ENCODE measurements at regions not wholly inside any gene's neighbourhood (a gene's known extent, or its start where the extent isn't known, plus 50 kb on each side); places are given as distances from the start of the nearest gene placed in this dataset.

DNA sequence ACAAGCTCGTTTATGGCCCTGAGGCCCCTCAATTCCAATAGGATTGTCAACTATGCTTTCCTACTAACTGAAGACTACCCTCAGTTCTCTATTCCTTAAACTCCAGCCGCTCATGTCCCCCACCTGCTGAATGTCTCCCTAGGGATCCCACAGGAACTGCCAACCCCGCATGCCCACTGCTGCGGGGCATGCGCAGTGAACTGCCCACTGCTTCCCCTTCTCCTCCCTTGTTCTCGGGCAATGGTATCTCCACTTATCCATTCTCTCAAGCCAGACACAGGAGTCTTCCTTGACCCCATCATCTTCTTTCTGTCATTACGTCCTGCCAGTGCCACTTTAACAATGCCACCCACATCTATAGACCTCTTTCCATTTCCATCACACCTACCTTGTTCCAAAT, 90.0 kb downstream of the FGF18 start:
- TF ChIP-seq RAD21 (conservative IDR thresholded peaks at IDR 0.05), result no peak
- no peak for TF ChIP-seq TAF1 (IDR thresholded peaks at IDR 0.05; ENCODE audit: low read depth)
- TF ChIP-seq EP300 (conservative IDR thresholded peaks at IDR 0.05; ENCODE audit: poor library complexity, severe bottlenecking), result no peak
- no peak for TF ChIP-seq POLR2AphosphoS5 (IDR thresholded peaks at IDR 0.05)
- TF ChIP-seq SMC3 (conservative IDR thresholded peaks at IDR 0.05; ENCODE audit: poor library complexity), result no peak
- no peaks in the 10 kb centered on the region for H3K27me3 ChIP-seq (ENCODE audit: insufficient read depth, low read depth, low read length)
- no peak overlapping the region for H3K27ac ChIP-seq (ENCODE audit: low read length)
- no peaks in the 10 kb centered on the region for H4K20me1 ChIP-seq (ENCODE audit: insufficient read depth)
- no peaks in the 10 kb centered on the region for H3K36me3 ChIP-seq (ENCODE audit: insufficient read depth, low read length)
- no peak overlapping the region for H3K4me3 ChIP-seq (ENCODE audit: low read length)
- H3K9ac ChIP-seq (ENCODE audit: low read length), result no peak overlapping the region
- H3K9me3 ChIP-seq (ENCODE audit: low read length), result no peaks in the 10 kb centered on the region
- no peaks in the 10 kb centered on the region for H3K9me2 ChIP-seq (ENCODE audit: insufficient read depth, low read length)
- no peak overlapping the region for H2AFZ ChIP-seq (ENCODE audit: low read depth, low read length)
- no peak overlapping the region for H3K4me2 ChIP-seq (ENCODE audit: low read length)
- H3K79me2 ChIP-seq (replicated peaks; ENCODE audit: insufficient read depth, low read length), result no peaks in the 10 kb centered on the region
- H3F3A ChIP-seq (ENCODE audit: insufficient read depth, low read length, poor library complexity, severe bottlenecking), result no peaks in the 10 kb centered on the region

GRCh38 chr5:171512397-171512796, 93.0 kb downstream of the FGF18 start:
- Histone ChIP-seq H3K4me2 (ENCODE audit: low read length) (no peak overlapping the region), H3K36me3 (ENCODE audit: insufficient read depth, low read length) (no peaks in the 10 kb centered on the region)
- TF ChIP-seq TAF1 (IDR thresholded peaks at IDR 0.05; ENCODE audit: low read depth), result no peak
- TF ChIP-seq, protein P1, sequence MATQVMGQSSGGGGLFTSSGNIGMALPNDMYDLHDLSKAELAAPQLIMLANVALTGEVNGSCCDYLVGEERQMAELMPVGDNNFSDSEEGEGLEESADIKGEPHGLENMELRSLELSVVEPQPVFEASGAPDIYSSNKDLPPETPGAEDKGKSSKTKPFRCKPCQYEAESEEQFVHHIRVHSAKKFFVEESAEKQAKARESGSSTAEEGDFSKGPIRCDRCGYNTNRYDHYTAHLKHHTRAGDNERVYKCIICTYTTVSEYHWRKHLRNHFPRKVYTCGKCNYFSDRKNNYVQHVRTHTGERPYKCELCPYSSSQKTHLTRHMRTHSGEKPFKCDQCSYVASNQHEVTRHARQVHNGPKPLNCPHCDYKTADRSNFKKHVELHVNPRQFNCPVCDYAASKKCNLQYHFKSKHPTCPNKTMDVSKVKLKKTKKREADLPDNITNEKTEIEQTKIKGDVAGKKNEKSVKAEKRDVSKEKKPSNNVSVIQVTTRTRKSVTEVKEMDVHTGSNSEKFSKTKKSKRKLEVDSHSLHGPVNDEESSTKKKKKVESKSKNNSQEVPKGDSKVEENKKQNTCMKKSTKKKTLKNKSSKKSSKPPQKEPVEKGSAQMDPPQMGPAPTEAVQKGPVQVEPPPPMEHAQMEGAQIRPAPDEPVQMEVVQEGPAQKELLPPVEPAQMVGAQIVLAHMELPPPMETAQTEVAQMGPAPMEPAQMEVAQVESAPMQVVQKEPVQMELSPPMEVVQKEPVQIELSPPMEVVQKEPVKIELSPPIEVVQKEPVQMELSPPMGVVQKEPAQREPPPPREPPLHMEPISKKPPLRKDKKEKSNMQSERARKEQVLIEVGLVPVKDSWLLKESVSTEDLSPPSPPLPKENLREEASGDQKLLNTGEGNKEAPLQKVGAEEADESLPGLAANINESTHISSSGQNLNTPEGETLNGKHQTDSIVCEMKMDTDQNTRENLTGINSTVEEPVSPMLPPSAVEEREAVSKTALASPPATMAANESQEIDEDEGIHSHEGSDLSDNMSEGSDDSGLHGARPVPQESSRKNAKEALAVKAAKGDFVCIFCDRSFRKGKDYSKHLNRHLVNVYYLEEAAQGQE (IDR thresholded peaks at IDR 0.05; ENCODE audit: borderline replicate concordance), result no peak
- no peak for TF ChIP-seq SMC3 (conservative IDR thresholded peaks at IDR 0.05; ENCODE audit: poor library complexity)
- TF ChIP-seq RAD21 (conservative IDR thresholded peaks at IDR 0.05), result no peak
- TF ChIP-seq MXI1 (conservative IDR thresholded peaks at IDR 0.05; ENCODE audit: poor library complexity, severe bottlenecking), result no peak
- TF ChIP-seq EP300 (conservative IDR thresholded peaks at IDR 0.05; ENCODE audit: poor library complexity, severe bottlenecking), result no peak
- no peak for TF ChIP-seq POLR2AphosphoS5 (IDR thresholded peaks at IDR 0.05)
- TF ChIP-seq, protein P2, sequence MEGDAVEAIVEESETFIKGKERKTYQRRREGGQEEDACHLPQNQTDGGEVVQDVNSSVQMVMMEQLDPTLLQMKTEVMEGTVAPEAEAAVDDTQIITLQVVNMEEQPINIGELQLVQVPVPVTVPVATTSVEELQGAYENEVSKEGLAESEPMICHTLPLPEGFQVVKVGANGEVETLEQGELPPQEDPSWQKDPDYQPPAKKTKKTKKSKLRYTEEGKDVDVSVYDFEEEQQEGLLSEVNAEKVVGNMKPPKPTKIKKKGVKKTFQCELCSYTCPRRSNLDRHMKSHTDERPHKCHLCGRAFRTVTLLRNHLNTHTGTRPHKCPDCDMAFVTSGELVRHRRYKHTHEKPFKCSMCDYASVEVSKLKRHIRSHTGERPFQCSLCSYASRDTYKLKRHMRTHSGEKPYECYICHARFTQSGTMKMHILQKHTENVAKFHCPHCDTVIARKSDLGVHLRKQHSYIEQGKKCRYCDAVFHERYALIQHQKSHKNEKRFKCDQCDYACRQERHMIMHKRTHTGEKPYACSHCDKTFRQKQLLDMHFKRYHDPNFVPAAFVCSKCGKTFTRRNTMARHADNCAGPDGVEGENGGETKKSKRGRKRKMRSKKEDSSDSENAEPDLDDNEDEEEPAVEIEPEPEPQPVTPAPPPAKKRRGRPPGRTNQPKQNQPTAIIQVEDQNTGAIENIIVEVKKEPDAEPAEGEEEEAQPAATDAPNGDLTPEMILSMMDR (IDR thresholded peaks at IDR 0.05; ENCODE audit: poor library complexity, severe bottlenecking), result no peak
- TF ChIP-seq EZH2 (IDR thresholded peaks at IDR 0.05; ENCODE audit: borderline replicate concordance, insufficient read depth, low read length, poor library complexity, severe bottlenecking), result no peak

More at GRCh38 chr5:171512397-171512796, 93.0 kb downstream of the FGF18 start:
- Histone ChIP-seq H4K20me1 (ENCODE audit: insufficient read depth) (no peaks in the 10 kb centered on the region), H3K9me3 (ENCODE audit: low read length) (no peaks in the 10 kb centered on the region), H3K79me2 (replicated peaks; ENCODE audit: insufficient read depth, low read length) (no peaks in the 10 kb centered on the region), H3K27ac (ENCODE audit: low read length) (no peak overlapping the region), H3K27me3 (ENCODE audit: insufficient read depth, low read depth, low read length) (no peaks in the 10 kb centered on the region), H3K9me2 (ENCODE audit: insufficient read depth, low read length) (no peaks in the 10 kb centered on the region), H3F3A (ENCODE audit: insufficient read depth, low read length, poor library complexity, severe bottlenecking) (no peaks in the 10 kb centered on the region), H2AFZ (ENCODE audit: low read depth, low read length) (no peak overlapping the region), H3K4me3 (ENCODE audit: low read length) (no peak overlapping the region), H3K9ac (ENCODE audit: low read length) (no peak overlapping the region)

Measured in neural cell (in vitro differentiated cells).